ENCODE measurements at regions not wholly inside any gene's neighbourhood (a gene's known extent, or its start where the extent isn't known, plus 50 kb on each side); places are given as distances from the start of the nearest gene placed in this dataset.

- Histone ChIP-seq H3K27ac (no peak overlapping the region), H3K27me3 (no peaks in the 10 kb centered on the region), H3K4me1 (no peaks in the 10 kb centered on the region), H3K9me3 (no peaks in the 10 kb centered on the region), H3K36me3 (no peaks in the 10 kb centered on the region), H3K4me3 (no peak overlapping the region)
- no peak for DNase-seq (ENCODE audit: low spot score in 2 of 2)
- intact Hi-C loops (cut with DNase I), result no loop called here
- no peak for TF ChIP-seq CTCF (IDR thresholded peaks at IDR 0.05)
These were observed 118.5 kb upstream of the CDH4 start for GRCh38 chr20:61133611-61134010.

- no peaks in the 10 kb centered on the region for H3K4me1 ChIP-seq
- H3K4me3 ChIP-seq, result no peak overlapping the region
- no peaks in the 10 kb centered on the region for H3K36me3 ChIP-seq
- no peak overlapping the region for H3K27ac ChIP-seq
- no peaks in the 10 kb centered on the region for H3K9me3 ChIP-seq
- intact Hi-C loops (cut with DNase I), result no loop called here
- TF ChIP-seq CTCF (IDR thresholded peaks at IDR 0.05), result no peak
- no peaks in the 10 kb centered on the region for H3K27me3 ChIP-seq
- DNase-seq (ENCODE audit: low spot score in 2 of 2), result no peak
These were observed 117.6 kb upstream of the CDH4 start for GRCh38 chr20:61134296-61135030.

- no peak overlapping the region for H3K4me3 ChIP-seq
- TF ChIP-seq CTCF (IDR thresholded peaks at IDR 0.05), result no peak
- DNase-seq (ENCODE audit: low spot score in 2 of 2), result no peak
- H3K27me3 ChIP-seq, result no peaks in the 10 kb centered on the region
- no peaks in the 10 kb centered on the region for H3K9me3 ChIP-seq
- no peaks in the 10 kb centered on the region for H3K36me3 ChIP-seq
- intact Hi-C loops (cut with DNase I), result no loop called here
- H3K4me1 ChIP-seq, result no peaks in the 10 kb centered on the region
- H3K27ac ChIP-seq, result no peak overlapping the region
These were observed 116.8 kb upstream of the CDH4 start for GRCh38 chr20:61135266-61135665.

GRCh38 chr20:61135968-61136367, 116.1 kb upstream of the CDH4 start:
- Histone ChIP-seq H3K4me1 (no peaks in the 10 kb centered on the region), H3K4me3 (no peak overlapping the region), H3K9me3 (no peaks in the 10 kb centered on the region), H3K36me3 (no peaks in the 10 kb centered on the region), H3K27me3 (no peaks in the 10 kb centered on the region), H3K27ac (no peak overlapping the region)
- no peak for TF ChIP-seq CTCF (IDR thresholded peaks at IDR 0.05)
- no peak for DNase-seq (ENCODE audit: low spot score in 2 of 2)
- intact Hi-C loops (cut with DNase I), result no loop called here

- no peaks in the 10 kb centered on the region for H3K9me3 ChIP-seq
- H3K36me3 ChIP-seq, result no peaks in the 10 kb centered on the region
- no peak for DNase-seq (ENCODE audit: low spot score in 2 of 2)
- H3K4me3 ChIP-seq, result no peak overlapping the region
- TF ChIP-seq CTCF (IDR thresholded peaks at IDR 0.05), result no peak
- intact Hi-C loops (cut with DNase I), result no loop called here
- H3K27ac ChIP-seq, result no peak overlapping the region
- no peaks in the 10 kb centered on the region for H3K4me1 ChIP-seq
- no peaks in the 10 kb centered on the region for H3K27me3 ChIP-seq
These were observed 113.5 kb upstream of the CDH4 start for GRCh38 chr20:61138566-61138965.

- DNase-seq (ENCODE audit: low spot score in 2 of 2), result no peak
- H3K9me3 ChIP-seq, result no peaks in the 10 kb centered on the region
- H3K36me3 ChIP-seq, result no peaks in the 10 kb centered on the region
- no peak overlapping the region for H3K4me3 ChIP-seq
- H3K4me1 ChIP-seq, result no peaks in the 10 kb centered on the region
- intact Hi-C loops (cut with DNase I), result no loop called here
- no peak for TF ChIP-seq CTCF (IDR thresholded peaks at IDR 0.05)
- no peak overlapping the region for H3K27ac ChIP-seq
- H3K27me3 ChIP-seq, result no peaks in the 10 kb centered on the region
These were observed 113.0 kb upstream of the CDH4 start for GRCh38 chr20:61139031-61139430.

All from ascending aorta (tissue), 2 donors.